ENCODE measurements at regions not wholly inside any gene's neighbourhood (a gene's known extent, or its start where the extent isn't known, plus 50 kb on each side); places are given as distances from the start of the nearest gene placed in this dataset.
"Not testable (repeated sequence)": the region's sequence is repeated elsewhere in the genome, so short reads cannot be mapped to it uniquely, and the experiment has no call there.

DNA sequence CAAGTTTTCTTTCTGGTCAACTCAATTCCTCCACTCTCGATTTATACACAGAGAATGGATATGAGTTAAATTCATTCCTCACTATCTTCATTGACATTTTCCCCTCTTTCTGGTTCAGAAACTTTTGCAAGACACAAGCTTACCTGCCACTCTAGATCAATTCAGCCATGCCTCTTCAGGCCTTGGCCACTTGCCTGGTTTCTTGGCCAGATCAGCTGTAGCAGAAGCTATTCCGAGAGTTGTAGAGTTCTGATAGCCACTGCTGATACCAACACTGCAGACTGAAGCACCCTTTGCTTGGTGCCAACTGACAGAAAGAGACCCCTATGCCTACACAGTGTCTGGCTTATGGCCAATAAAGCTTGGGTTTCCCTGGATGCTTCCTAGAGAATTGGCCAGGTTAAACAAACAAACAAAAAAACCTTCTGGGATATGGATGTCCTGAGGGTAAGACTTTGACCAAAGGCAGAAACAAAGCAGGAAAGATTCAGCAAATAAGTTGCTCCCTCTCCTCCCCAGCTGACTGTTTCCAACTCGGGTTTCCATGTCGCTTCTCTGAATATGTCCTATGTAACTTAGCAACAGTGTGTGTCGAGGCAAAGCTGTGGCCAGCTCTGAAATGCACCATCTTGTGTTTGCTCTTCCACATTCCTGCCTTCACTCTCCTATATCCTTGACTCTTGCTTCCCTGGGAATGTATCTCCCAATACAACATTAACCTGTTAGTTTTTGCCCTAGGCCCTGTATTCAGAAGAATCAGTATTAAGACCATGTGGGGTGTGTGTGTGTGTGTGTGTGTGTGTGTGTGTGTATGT lies 521.6 kb downstream of the EPHA3 start:
- no peak for DNase-seq (ENCODE audit: low spot score)

DNA sequence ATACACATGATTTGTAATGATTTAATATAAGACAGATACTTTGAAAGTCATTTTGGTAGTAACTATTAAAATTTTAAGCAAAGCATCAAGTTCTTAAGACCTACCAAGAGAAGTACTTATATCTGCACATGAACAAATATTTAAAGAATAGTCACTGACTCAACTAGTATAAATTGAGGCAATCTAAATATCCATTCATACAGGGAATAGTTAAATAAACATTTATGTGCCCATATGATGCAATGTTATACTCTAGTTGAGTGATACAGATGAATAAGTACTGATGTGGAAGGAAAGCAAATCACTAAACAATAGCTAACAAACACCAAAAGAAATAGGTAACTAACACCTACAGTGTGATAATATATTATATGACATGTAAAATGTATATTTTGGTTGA lies 527.7 kb downstream of the EPHA3 start:
- no peak for DNase-seq (ENCODE audit: low spot score)

DNA sequence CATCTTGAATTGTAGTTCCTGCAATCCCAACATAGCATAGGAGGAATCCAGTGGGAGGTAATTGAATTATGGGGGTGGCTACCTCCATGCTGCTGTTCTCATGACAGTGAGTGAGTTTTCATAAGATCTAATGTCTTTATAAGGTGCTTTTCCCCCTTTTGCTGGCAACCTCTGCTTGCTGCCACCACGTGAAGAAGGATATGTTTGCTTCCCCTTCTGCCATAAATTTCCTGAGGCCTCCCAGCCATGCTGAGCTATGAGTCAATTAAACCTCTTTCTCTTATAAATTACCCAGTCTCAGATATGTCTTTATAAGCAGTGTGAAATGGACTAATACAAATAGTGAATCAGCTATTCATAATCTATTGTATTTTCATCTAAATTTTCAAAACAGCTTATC lies 537.3 kb downstream of the EPHA3 start:
- DNase-seq (ENCODE audit: low spot score): no peak

DNA sequence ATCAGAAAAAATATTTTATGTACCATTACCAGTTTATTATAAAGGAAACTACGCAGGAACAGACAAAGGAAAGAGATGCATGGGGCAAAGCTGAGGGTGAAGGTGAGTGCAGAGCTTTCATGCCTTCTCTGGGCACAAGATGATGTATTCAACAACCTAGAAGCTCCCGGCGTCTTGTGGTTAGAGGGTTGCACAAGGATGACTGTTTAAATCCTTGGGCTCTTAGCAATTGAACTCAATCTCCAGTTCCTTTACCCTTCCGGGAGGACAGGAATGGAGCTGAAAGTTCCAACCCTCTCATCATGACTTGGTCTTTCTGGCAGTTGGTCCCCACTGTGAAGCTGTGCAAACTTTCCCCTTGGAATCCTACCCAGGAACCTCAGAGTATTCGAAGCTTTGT lies 542.0 kb downstream of the EPHA3 start:
- no peak for DNase-seq (ENCODE audit: low spot score)

DNA sequence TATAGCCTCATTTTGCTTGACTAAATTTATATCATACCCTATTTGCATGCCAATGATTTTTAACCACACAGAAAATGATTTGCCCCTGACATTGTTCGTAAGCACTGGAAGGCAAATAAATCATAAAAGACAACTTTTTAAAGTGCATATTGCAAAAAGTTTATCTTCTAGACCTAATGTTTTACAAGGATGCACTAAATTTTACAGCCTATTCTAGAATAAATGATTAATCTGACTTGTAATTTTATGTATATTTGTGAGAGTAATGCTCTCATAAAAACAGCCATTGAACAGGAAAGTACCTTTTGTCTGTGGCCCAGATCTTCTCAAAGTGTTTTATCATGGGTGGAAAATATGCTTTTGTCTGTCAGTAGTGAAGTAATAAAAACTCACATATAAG lies 546.6 kb downstream of the EPHA3 start:
- no peak for DNase-seq (ENCODE audit: low spot score)

DNA sequence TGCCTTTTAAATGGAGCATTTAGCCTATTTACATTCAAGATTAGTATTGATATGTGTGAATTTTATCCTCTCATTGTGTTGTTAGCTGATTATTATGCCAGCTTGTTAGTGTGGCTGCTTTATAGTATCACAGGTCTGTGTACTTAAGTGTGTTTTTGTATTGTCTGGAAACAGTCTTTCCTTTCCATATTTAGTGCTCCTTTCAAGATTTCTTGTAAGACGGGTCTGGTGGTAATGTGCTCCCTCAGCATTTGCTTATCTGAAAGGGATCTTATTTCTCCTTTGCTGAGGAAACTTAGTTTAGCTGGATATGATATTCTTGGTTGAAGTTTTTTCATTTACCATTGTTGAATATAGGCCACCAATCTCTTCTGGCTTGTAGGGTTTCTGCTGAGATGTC lies 549.0 kb downstream of the EPHA3 start:
- DNase-seq (ENCODE audit: low spot score): no peak

DNA sequence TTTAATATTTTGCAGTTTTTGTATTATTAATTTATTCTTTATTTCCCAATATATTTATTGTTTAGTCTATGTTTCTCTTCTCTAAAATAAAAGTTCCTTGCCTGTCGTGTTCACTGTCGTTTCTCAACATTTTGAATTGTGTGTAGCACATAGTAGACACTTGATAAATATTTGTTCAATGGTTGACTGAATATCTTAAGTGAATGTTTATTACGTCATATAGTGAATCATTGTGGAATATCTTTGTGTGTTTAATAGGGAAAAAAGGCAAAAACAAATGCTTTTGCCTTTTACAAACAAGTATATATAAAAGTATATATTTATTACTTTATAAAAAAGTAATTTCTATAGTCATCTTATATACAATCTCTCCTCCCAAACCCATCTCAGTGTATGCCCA lies 572.3 kb downstream of the EPHA3 start:
- no peak for DNase-seq (ENCODE audit: low spot score)

DNA sequence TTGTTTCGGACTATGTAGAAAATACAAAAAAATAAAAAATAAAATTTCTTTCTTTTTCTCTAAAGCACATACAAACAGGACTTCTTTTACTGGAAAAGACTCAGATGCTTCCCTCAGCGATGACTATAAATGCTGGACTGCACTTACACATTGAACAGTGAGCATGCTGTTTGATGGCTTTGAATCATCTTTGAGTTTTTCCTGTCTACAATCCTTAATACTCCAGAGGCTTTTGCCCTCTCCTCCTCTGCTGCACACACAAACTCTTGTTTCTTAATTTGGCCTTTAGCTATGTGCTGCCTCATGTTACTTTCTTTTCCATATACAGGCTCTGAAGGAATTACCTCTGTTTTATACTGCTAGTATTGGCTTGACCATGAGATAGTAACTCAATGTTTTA lies 575.1 kb downstream of the EPHA3 start:
- DNase-seq (ENCODE audit: low spot score): no peak

DNA sequence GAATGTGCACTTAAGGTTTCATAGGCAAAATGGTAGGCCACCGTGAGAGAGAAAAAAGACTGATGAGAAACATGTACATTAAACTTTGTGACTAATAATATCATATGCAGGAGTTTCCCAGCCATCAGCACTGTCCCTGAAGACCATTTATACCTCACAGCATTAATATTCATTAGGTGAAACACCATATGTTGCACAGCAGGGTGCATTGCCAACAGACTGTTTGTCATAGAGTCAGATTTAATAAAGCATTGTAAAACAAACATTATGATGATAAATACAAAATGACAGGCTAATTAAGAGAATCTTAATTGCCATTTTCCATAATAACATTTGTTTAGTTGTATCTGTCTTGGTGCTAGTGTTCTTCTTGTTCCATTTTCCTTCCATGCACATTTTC lies 578.3 kb downstream of the EPHA3 start:
- DNase-seq (ENCODE audit: low spot score): no peak

DNA sequence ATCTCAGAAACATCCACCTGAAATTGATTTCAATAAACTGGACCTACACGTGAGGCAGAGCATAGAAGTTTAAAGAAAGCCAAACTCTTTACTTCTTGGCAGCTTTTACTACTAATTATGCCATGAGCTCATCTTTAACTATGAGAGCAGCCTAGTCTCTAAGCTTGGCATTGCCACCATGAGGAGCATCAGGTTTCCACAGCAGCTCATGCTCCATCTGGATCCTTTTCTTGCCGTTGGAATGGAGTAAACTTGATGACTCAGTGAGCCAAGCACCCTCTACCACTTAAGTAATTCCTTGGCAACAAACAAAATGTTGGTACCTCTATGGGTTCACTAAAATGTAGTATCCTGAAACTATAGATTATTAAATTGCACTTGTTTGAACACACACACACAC lies 583.2 kb downstream of the EPHA3 start:
- no peak for DNase-seq (ENCODE audit: low spot score)

DNA sequence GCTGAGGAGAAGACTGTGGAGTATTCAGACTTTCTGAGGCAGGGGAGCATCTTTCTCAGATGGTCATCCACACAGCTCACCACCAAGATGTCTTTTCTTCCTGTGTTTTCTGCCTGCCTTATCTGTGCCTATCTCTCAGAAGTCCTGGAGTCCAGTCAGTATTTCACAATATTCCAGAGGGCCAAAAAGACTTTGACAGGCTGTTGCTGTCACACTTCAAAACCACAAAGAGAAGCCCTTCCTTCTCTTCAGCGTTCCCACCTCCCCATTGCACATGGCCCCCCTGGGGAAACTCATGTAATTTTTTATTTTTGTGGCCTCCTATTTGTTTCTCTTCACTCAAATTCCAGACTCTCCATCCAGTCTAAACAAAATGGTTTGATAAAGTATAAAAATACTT lies 585.2 kb downstream of the EPHA3 start:
- peak; percentile 5 for DNase-seq (ENCODE audit: low spot score)

DNA sequence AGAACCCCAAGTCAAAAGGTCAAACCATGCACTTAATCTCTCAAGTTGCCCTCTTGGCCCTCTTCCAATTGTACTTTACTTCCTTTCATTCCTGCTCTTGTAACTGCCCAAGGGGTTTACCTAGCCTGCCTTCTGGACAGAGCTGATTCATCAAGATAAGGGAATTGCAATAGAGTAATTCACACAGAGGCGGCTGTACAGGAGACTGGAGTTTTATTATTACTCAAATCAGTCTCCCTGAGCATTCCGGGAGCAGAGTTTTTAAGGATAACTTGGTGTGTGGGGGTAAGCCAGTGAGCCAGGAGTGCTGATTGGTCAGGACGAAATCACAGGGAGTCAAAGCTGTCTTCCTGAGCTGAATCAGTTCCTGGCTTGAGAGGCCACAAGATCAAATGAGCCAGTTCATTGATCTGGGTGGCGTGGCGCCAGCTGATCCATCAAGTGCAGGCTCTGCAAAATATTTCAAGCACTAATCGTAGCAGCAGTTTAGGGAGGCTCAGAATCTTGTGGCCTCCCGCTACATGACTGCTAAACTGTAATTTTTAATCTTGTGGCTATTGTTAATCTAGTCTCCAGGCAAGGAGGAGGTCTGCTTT lies 590.0 kb downstream of the EPHA3 start:
- no peak for DNase-seq (ENCODE audit: low spot score)

DNA sequence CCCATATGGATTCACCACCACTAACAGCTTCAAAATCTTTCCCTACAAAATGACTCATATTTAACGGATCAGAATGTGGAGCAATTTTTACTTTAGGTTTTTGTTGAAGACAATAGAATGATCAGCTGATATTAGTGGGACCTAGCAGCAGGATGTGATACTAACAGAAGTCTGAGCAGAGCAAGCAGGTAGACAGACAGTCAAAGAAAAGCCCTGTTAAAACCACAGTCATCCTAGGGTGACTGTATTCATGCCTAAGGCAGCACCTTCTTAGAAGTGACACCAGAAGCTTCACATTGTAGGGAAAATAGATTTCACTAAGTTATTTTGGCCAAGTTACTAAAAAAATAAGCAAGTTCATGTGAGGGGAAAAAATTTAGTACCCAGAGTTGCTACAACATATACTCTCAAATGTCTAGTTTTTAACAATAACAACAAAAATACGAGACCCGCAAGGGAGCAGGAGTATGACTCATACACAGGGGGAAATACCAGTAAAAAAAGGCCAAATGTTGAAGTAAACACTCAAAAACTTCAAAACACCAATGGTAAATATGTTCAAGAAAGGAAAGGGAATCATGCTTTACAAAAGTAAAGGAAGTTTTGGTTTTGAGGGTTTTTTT lies 590.9 kb downstream of the EPHA3 start:
- no peak for DNase-seq (ENCODE audit: low spot score)

DNA sequence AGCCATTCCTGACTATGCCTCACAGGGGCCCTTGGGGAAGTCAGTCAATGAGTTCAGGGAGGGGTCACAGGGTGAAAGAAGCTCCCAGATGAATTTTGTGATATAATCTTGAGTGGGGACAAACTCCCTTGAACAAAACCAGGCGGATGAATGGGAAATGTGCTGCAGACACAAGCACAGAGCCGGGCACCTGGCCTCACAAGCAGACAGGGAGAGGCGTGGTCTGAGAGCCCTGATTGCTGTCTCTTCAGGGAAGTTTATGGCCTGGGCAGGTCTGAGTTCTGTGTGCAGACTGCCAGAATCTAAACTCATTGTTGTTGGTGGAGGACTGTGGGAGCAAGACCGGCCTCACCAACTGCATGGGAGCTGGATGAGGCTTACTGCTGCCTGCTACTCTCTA lies 591.8 kb downstream of the EPHA3 start:
- DNase-seq (ENCODE audit: low spot score): no peak

DNA sequence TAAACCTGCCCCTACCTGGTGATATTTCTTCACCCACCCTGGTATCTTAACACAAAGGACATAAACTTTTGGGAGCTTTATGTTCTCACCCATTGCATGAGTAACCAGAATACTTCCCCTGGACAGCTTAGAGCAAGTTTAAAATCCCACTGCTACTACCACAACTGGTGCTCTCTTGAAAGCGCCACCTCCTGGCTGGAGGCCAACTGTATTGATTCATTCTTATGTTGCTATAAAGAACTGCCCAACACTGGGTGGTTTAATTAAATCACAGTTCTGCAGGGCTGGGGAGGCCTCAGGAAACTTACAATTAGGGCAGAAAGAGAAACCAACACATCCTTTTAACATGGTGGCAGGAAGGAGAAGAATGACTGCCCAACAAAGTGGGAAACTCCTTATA lies 592.4 kb downstream of the EPHA3 start:
- no peak for DNase-seq (ENCODE audit: low spot score)

DNA sequence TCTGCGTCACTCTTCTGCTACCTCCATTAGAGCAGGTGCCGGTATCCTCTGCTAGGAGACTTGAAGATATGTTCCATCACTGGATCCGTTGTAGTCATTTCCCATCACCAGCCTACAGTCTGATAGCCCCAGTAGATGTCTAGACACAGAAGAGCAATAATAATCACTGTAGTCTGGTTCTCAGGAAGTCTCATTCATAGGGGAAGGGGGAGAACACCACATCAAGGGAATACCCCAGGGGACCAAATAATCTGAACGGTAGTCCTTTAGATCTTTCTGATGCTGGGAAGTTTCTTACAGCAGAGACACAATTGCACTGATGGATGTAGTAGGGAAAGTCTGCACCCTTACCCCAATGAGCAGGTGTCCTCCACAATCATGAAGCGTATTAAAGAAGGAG lies 595.0 kb downstream of the EPHA3 start:
- DNase-seq (ENCODE audit: low spot score): no peak

DNA sequence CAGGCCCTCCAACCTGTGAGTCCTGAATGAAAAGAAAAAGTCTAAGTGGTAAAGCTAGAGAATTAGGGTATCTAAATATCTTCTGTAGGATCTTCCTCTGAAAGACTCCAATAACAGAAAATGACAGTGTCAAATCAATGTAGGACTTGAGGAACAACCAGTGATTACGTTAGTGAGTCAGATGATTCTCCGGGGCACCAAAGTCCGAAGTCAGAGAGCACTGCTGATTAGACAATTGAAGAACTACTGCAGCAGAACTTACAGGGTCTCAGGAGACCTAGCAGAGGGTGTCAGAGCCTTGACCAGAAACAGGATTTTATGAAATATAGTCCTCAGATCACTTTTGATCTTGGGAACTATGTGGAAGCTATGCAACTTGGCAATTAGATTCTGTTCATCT lies 605.8 kb downstream of the EPHA3 start:
- no peak for DNase-seq (ENCODE audit: low spot score)

DNA sequence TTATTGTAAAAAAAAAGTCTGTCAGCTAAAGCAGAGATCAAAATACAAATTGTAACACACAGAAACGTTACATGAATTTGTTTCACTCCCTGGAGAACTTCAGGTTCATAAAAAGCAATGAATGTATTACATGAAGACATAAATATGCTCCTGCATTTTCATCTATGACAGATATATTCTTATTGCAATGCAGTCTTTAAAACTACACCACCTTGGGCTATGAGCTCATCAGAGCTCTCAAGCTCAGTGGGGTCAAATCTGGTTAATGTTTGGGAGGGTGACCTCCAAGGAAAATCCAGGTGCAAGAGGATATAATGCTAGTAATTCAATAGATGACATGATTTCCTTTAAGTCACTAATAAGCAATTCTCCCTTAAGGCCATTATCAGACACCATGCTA lies 606.8 kb downstream of the EPHA3 start:
- DNase-seq (ENCODE audit: low spot score): no peak

DNA sequence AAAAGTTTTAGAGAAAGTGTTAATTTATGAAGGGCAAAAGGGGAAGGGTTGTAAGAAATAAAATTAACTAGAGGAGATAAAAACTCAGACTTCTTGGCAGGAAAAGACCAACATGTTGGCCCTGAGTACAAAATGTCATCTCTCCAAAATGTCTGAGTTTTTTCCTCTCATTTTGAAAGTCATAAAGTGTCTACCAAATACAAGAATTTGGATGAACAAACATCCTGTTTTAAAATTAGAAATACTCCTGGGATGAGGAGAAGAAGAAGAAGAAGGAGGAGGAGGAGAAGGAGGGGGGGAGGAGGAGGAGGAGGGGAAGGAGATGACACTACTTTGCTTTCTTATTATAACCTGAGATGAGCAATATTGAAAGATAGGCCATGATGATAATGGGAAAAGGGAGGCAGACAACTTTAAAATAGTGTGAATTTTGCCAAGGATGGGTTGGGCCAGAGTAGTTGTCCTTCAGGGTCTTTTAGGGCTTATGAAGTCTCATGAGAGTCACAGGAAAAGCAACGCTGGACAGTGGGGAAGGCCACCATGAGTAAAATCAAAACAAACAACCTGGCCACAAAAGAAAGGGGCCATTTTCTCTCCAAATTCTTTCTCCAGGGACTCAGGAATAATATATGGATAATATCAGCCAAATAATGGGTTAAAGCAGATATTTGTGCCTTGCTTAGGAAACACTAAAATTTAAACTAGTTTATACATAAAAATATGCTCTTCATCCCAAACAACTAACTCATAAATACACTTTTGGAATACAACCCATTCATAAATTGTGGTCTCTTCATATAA lies 632.9 kb downstream of the EPHA3 start:
- DNase-seq (ENCODE audit: low spot score): no peak

DNA sequence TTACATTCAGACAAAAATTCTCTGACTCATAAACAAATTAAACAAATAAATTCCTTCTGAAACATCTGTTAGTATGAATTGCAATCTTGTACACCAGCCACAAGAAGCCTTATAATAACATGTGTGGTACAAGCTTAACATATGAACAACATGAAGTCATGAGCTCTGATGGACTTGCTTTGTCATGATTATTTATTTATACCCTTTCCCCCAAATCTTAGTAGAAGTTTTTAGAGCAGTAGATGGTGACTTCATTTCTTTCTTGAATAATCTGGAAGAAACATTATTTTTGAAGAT lies 633.4 kb downstream of the EPHA3 start:
- no peak for DNase-seq (ENCODE audit: low spot score)

DNA sequence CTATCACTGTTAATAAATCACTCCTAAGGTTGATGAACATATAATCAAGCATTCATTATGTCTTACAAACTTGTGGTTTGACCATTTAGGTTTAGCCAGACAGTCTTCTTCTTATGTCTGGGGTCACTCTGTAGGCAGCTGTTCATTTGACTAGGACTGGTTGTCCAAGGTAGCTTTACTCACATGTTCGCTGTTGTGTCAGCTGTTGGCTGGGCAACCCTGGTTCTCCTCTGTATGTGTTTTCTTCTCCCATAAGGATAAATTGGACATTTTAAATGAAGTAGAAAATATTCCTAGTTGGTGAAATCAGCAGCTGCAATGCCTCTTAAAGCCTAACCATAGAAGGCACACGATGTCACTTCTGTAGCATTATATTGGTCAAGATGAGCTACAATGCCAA lies 635.1 kb downstream of the EPHA3 start:
- DNase-seq (ENCODE audit: low spot score): no peak

DNA sequence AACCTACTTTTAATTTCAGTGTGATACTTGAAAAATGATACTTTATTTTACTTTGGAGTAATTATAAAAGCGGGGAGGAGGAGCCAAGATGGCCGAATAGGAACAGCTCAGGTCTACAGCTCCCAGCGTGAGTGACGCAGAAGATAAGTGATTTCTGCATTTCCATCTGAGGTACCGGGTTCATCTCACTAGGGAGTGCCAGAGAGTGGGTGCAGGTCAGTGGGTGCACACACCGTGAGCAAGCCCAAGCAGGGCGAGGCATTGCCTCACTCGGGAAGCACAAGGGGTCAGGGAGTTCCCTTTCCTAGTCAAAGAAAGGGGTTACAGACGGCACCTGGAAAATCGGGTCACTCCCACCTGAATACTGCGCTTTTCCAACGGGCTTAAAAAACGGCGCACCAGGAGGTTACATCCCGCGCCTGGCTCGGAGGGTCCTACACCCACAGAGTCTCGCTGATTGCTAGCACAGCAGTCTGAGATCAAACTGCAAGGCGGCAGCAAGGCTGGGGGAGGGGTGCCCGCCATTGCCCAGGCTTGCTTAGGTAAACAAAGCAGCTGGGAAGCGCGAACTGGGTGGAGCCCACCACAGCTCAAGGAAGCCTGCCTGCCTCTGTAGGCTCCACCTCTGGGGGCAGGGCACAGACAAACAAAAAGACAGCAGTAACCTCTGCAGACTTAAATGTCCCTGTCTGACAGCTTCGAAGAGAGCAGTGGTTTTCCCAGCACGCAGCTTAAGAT lies 640.3 kb downstream of the EPHA3 start:
- not testable (repeated sequence) for DNase-seq (ENCODE audit: low spot score)
